ENCODE measurements at regions not wholly inside any gene's neighbourhood (a gene's known extent, or its start where the extent isn't known, plus 50 kb on each side); places are given as distances from the start of the nearest gene placed in this dataset.

DNA sequence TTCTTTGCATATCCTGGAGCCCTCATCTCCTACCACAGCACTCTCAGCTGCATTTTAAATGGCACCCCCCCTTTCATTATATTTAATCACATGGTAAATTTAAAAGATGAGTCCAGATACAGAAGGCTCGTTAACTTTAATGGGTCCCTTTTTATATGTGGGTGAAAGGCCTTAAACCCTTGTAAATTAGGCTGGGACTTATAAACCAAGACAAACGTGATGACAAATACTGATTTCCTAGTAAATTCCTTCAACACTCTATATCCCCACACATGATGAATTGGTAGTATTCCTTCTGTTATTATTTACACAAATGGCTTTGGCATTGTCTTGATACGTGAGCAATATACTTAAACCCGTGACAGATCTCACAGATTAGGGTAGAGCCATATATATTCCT lies 210.6 kb downstream of the CAAP1 start:
- 83 to 84% methylated on average over 4 of the region's 4 CpGs for WGBS, 2 donors
- DNase-seq: no peak
- no peaks in the 10 kb centered on the region for H3K36me3 ChIP-seq (ENCODE audit: control insufficient read depth in 4 of 4, insufficient read depth in 4 of 4, low read length in 4 of 4)
- TF ChIP-seq, protein P1, sequence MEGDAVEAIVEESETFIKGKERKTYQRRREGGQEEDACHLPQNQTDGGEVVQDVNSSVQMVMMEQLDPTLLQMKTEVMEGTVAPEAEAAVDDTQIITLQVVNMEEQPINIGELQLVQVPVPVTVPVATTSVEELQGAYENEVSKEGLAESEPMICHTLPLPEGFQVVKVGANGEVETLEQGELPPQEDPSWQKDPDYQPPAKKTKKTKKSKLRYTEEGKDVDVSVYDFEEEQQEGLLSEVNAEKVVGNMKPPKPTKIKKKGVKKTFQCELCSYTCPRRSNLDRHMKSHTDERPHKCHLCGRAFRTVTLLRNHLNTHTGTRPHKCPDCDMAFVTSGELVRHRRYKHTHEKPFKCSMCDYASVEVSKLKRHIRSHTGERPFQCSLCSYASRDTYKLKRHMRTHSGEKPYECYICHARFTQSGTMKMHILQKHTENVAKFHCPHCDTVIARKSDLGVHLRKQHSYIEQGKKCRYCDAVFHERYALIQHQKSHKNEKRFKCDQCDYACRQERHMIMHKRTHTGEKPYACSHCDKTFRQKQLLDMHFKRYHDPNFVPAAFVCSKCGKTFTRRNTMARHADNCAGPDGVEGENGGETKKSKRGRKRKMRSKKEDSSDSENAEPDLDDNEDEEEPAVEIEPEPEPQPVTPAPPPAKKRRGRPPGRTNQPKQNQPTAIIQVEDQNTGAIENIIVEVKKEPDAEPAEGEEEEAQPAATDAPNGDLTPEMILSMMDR (IDR thresholded peaks at IDR 0.05; ENCODE audit: control extremely low read depth, extremely low read depth): no peak
- H3K4me3 ChIP-seq: no peak overlapping the region
- H3K4me1 ChIP-seq (ENCODE audit: control insufficient read depth in 5 of 5, insufficient read depth in 5 of 5, low read length in 5 of 5): no peaks in the 10 kb centered on the region
- no peak for ATAC-seq (ENCODE audit: insufficient read depth, low FRiP score)
- H3K9ac ChIP-seq (ENCODE audit: insufficient read depth in 1 of 2, low read length in 2 of 2): no peak overlapping the region
- no peaks in the 10 kb centered on the region for H3K9me3 ChIP-seq (ENCODE audit: control insufficient read depth in 4 of 4, insufficient read depth in 3 of 4, low read length in 3 of 4)
- no peaks in the 10 kb centered on the region for H3K27me3 ChIP-seq (ENCODE audit: control insufficient read depth in 3 of 3, insufficient read depth in 3 of 3, low read length in 2 of 3)
- no peak overlapping the region for H3K27ac ChIP-seq (ENCODE audit: low read depth in 1 of 2, low read length in 1 of 2)

DNA sequence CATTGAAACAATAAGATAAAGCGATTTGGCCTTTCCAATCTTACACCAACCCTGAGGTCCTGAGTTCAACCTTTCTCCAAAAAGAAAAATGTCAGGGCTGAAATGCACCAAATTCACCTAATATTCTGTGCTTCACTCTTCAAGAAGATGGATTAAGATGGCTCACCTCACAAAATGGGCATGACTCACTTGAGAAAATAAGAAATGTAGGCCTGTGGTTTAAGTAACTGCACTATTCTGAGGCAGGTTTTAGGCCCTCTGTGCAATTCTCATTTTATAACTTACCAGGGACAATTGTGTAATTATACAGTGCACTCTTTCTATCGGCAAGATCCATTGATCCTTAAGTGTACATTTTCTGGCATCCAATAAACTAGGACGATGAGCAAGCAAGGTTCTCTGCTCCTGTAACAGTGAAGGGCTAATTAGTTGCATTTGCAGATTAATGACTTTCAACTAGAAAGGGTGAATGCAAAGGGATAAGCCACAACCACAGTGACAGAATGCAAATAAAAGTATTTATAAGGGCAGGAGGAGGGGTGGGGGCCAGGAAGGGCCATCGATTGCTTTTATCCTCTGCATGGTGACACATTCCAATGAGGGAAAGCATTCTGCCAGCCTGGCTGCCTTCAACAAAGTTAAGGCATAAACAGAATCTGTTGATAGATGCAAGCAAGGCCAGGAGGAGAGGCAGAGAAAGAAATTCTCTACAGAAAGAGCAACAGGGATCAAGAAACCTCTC lies 214.5 kb downstream of the CAAP1 start:
- H3K27me3 ChIP-seq (ENCODE audit: control insufficient read depth in 3 of 3, insufficient read depth in 3 of 3, low read length in 2 of 3): no peaks in the 10 kb centered on the region
- no peaks in the 10 kb centered on the region for H3K9me3 ChIP-seq (ENCODE audit: control insufficient read depth in 4 of 4, insufficient read depth in 3 of 4, low read length in 3 of 4)
- no peak for ATAC-seq (ENCODE audit: insufficient read depth, low FRiP score)
- no peaks in the 10 kb centered on the region for H3K36me3 ChIP-seq (ENCODE audit: control insufficient read depth in 4 of 4, insufficient read depth in 4 of 4, low read length in 4 of 4)
- TF ChIP-seq, protein P1 (IDR thresholded peaks at IDR 0.05; ENCODE audit: control extremely low read depth, extremely low read depth): no peak
- no peak overlapping the region for H3K9ac ChIP-seq (ENCODE audit: insufficient read depth in 1 of 2, low read length in 2 of 2)
- WGBS, 2 donors: 74 to 76% methylated on average over 4 of the region's 4 CpGs
- no peaks in the 10 kb centered on the region for H3K4me1 ChIP-seq (ENCODE audit: control insufficient read depth in 5 of 5, insufficient read depth in 5 of 5, low read length in 5 of 5)
- DNase-seq: no peak
- H3K27ac ChIP-seq (ENCODE audit: low read depth in 1 of 2, low read length in 1 of 2): no peak overlapping the region
- no peak overlapping the region for H3K4me3 ChIP-seq

DNA sequence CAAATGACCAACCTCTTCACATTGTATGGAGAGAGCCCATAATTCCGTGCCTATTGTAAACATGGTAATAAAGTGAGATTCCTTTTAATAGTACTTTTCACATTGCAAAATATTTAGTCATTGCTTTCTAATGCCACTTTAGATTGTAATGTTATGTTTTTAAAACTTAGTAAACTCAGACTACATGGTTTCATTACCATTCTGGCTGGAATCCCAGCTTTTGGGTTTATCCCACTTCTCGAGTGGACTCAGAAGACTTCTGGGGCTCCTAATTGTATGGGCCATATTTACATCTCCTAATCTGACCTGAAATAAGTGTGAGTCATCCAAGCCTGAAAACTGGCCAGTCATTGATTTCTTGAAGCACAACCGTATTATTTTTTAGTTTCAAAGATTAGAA lies 217.6 kb downstream of the CAAP1 start:
- no peaks in the 10 kb centered on the region for H3K27me3 ChIP-seq (ENCODE audit: control insufficient read depth in 3 of 3, insufficient read depth in 3 of 3, low read length in 2 of 3)
- no peaks in the 10 kb centered on the region for H3K36me3 ChIP-seq (ENCODE audit: control insufficient read depth in 4 of 4, insufficient read depth in 4 of 4, low read length in 4 of 4)
- ATAC-seq (ENCODE audit: insufficient read depth, low FRiP score) (no peak), DNase-seq (no peak)
- TF ChIP-seq, protein P1 (IDR thresholded peaks at IDR 0.05; ENCODE audit: control extremely low read depth, extremely low read depth): no peak
- 60 to 78% methylated on average over 3 of the region's 3 CpGs for WGBS, 2 donors
- no peaks in the 10 kb centered on the region for H3K4me1 ChIP-seq (ENCODE audit: control insufficient read depth in 5 of 5, insufficient read depth in 5 of 5, low read length in 5 of 5)
- H3K4me3 ChIP-seq: no peak overlapping the region
- no peak overlapping the region for H3K27ac ChIP-seq (ENCODE audit: low read depth in 1 of 2, low read length in 1 of 2)
- no peak overlapping the region for H3K9ac ChIP-seq (ENCODE audit: insufficient read depth in 1 of 2, low read length in 2 of 2)
- H3K9me3 ChIP-seq (ENCODE audit: control insufficient read depth in 4 of 4, insufficient read depth in 3 of 4, low read length in 3 of 4): no peaks in the 10 kb centered on the region

DNA sequence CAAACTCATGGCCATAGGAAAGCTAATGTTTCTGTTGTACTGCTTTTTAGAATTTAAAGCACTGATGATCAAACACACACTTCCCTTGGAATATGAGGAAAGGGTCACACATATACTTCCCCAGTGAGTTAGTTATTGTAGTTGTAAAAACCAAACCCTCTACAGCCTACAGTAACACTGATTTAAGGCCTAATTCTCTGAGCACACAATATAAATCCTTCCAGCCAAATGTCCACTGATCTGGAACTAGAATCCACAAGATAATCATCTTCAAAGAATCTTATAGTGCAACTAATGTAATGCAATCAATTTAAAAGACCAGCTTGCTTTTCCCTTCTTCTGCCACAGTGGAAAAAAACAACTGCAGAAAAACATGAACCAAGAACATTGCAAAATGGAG lies 219.3 kb downstream of the CAAP1 start:
- Histone ChIP-seq H3K36me3 (ENCODE audit: control insufficient read depth in 4 of 4, insufficient read depth in 4 of 4, low read length in 4 of 4) (no peaks in the 10 kb centered on the region), H3K4me1 (ENCODE audit: control insufficient read depth in 5 of 5, insufficient read depth in 5 of 5, low read length in 5 of 5) (no peaks in the 10 kb centered on the region), H3K9ac (ENCODE audit: insufficient read depth in 1 of 2, low read length in 2 of 2) (no peak overlapping the region), H3K27ac (ENCODE audit: low read depth in 1 of 2, low read length in 1 of 2) (no peak overlapping the region), H3K27me3 (ENCODE audit: control insufficient read depth in 3 of 3, insufficient read depth in 3 of 3, low read length in 2 of 3) (no peaks in the 10 kb centered on the region), H3K4me3 (no peak overlapping the region), H3K9me3 (ENCODE audit: control insufficient read depth in 4 of 4, insufficient read depth in 3 of 4, low read length in 3 of 4) (no peaks in the 10 kb centered on the region)
- DNase-seq: no peak
- TF ChIP-seq, protein P1 (IDR thresholded peaks at IDR 0.05; ENCODE audit: control extremely low read depth, extremely low read depth): no peak
- no peak for ATAC-seq (ENCODE audit: insufficient read depth, low FRiP score)

All from lung (tissue), 11 donors.